ENCODE measurements at regions not wholly inside any gene's neighbourhood (a gene's known extent, or its start where the extent isn't known, plus 50 kb on each side); places are given as distances from the start of the nearest gene placed in this dataset.

DNA sequence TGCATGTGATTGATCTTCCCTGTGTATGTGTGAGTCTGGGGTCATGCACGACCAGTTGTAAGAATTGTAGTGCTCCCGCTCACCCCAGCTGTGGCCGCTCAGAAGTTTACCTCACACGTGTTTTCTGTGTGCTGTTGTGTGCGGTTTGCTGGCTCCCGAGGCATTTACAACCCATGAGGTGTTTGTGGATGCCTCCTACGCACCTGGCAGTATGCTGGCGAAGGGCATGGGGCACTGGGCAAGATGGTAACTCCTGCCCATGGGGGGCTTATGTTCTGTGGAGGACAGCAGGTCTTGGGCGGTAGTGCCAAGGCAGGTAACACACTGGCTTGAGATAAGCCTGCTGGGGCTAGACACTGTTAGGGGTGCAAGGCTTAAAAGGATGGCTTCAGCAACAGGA, 102.6 kb upstream of the HS6ST1 start (continued):
- TF ChIP-seq, protein P1, sequence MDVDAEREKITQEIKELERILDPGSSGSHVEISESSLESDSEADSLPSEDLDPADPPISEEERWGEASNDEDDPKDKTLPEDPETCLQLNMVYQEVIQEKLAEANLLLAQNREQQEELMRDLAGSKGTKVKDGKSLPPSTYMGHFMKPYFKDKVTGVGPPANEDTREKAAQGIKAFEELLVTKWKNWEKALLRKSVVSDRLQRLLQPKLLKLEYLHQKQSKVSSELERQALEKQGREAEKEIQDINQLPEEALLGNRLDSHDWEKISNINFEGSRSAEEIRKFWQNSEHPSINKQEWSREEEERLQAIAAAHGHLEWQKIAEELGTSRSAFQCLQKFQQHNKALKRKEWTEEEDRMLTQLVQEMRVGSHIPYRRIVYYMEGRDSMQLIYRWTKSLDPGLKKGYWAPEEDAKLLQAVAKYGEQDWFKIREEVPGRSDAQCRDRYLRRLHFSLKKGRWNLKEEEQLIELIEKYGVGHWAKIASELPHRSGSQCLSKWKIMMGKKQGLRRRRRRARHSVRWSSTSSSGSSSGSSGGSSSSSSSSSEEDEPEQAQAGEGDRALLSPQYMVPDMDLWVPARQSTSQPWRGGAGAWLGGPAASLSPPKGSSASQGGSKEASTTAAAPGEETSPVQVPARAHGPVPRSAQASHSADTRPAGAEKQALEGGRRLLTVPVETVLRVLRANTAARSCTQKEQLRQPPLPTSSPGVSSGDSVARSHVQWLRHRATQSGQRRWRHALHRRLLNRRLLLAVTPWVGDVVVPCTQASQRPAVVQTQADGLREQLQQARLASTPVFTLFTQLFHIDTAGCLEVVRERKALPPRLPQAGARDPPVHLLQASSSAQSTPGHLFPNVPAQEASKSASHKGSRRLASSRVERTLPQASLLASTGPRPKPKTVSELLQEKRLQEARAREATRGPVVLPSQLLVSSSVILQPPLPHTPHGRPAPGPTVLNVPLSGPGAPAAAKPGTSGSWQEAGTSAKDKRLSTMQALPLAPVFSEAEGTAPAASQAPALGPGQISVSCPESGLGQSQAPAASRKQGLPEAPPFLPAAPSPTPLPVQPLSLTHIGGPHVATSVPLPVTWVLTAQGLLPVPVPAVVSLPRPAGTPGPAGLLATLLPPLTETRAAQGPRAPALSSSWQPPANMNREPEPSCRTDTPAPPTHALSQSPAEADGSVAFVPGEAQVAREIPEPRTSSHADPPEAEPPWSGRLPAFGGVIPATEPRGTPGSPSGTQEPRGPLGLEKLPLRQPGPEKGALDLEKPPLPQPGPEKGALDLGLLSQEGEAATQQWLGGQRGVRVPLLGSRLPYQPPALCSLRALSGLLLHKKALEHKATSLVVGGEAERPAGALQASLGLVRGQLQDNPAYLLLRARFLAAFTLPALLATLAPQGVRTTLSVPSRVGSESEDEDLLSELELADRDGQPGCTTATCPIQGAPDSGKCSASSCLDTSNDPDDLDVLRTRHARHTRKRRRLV (CRISPR knock-in tag; IDR thresholded peaks at IDR 0.05) = no peak
- no peak for TF ChIP-seq AHR (CRISPR knock-in tag; IDR thresholded peaks at IDR 0.05)
- no peak for TF ChIP-seq DMAP1 (CRISPR knock-in tag; IDR thresholded peaks at IDR 0.05)
- TF ChIP-seq YEATS4 (CRISPR knock-in tag; IDR thresholded peaks at IDR 0.05; ENCODE audit: borderline replicate concordance) = no peak
- TF ChIP-seq ZNF24 (IDR thresholded peaks at IDR 0.05) = no peak
- TF ChIP-seq ZNF816 (CRISPR knock-in tag; IDR thresholded peaks at IDR 0.05; ENCODE audit: borderline replicate concordance) = no peak
- no peak for TF ChIP-seq ZBTB8A (CRISPR knock-in tag; IDR thresholded peaks at IDR 0.05; ENCODE audit: borderline replicate concordance, low read depth)

DNA sequence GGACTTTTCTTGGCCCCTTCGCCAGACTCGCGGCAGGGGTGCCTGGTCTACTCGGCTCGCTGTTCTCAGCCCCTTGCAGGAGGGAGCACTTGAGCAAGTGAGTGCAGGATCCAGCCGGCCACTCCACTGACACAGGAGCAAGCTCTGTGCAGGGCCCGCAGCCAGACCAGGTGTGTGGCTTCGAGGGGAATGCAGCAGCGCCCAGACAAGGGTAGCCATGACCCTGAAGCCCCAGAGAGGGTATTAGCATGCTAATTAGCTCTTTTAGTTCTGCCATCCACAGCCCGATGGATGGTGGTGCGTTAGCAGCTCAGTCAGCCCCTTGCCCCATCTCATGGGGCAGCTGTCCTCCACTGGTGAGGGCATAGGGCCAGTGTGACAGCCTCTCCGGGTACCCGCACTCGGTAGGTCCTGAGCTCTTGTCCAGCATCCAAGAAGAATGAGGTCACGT, 103.2 kb upstream of the HS6ST1 start:
- no TSS peak for BruUV-seq (replicated peaks)
- ChIA-PET POLR2A (no interaction called here), CTCF (ENCODE audit: low intra/inter-chr PET ratio, low total read pairs) (no interaction called here)
- in situ Hi-C loops (cut with HindIII; ENCODE audit: extremely low pct_ligation_motif_present, low pct_unique_long_range_greater_than_20kb) = no loop called here
- Histone ChIP-seq H3K9ac (ENCODE audit: insufficient read depth, low read depth, low read length) (no peak overlapping the region), H3K4me3 (replicated peaks in 1 of 3; ENCODE audit: insufficient read depth in 1 of 3, low read depth in 2 of 3, low read length in 3 of 3) (no peak overlapping the region), H3K4me2 (ENCODE audit: low read depth, low read length) (no peak overlapping the region; the same call in 1 of the 2 replicates), H2AFZ (ENCODE audit: low read length) (no peak overlapping the region), H3K27me3 (ENCODE audit: control insufficient read depth in 1 of 2, insufficient read depth in 2 of 2, low read length in 2 of 2) (peaks cover 5 to 25% of the 10 kb centered on the region in 2 experiments; a peak in 3 of 5 replicates), H4K20me1 (ENCODE audit: insufficient read depth, low read length) (no peaks in the 10 kb centered on the region), H3K27ac (ENCODE audit: extremely low read length, insufficient read depth, low read length) (no peak overlapping the region), H3K9me3 (ENCODE audit: low read length) (no peaks in the 10 kb centered on the region), H3K36me3 (replicated peaks in 1 of 2; ENCODE audit: control insufficient read depth in 1 of 2, insufficient read depth in 2 of 2, low read length in 2 of 2) (no peaks in the 10 kb centered on the region), H3K4me1 (ENCODE audit: insufficient read depth, low read length) (no peaks in the 10 kb centered on the region), H3K79me2 (ENCODE audit: insufficient read depth, low read length) (no peaks in the 10 kb centered on the region)
- WGBS (ENCODE audit: low lambda C conversion rate) = 40% methylated on average over 15 of the region's 15 CpGs
- ATAC-seq (peak; percentile 38; the same call in 2 of the 3 replicates), DNase-seq (ENCODE audit: low spot score) (no peak), FAIRE-seq (no peak)
- intact Hi-C loops (cut with micrococcal nuclease; ENCODE audit: unreplicated experiment) = no loop called here
- TF ChIP-seq, protein P2, sequence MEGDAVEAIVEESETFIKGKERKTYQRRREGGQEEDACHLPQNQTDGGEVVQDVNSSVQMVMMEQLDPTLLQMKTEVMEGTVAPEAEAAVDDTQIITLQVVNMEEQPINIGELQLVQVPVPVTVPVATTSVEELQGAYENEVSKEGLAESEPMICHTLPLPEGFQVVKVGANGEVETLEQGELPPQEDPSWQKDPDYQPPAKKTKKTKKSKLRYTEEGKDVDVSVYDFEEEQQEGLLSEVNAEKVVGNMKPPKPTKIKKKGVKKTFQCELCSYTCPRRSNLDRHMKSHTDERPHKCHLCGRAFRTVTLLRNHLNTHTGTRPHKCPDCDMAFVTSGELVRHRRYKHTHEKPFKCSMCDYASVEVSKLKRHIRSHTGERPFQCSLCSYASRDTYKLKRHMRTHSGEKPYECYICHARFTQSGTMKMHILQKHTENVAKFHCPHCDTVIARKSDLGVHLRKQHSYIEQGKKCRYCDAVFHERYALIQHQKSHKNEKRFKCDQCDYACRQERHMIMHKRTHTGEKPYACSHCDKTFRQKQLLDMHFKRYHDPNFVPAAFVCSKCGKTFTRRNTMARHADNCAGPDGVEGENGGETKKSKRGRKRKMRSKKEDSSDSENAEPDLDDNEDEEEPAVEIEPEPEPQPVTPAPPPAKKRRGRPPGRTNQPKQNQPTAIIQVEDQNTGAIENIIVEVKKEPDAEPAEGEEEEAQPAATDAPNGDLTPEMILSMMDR (CRISPR knock-in tag; IDR thresholded peaks at IDR 0.05) = no peak
- no peak for TF ChIP-seq ZNF562 (CRISPR knock-in tag; IDR thresholded peaks at IDR 0.05; ENCODE audit: borderline replicate concordance)
- TF ChIP-seq ZSCAN20 (CRISPR knock-in tag; IDR thresholded peaks at IDR 0.05; ENCODE audit: borderline replicate concordance) = no peak
- TF ChIP-seq MXI1 (IDR thresholded peaks at IDR 0.05; ENCODE audit: borderline replicate concordance, low read depth, low read length) = no peak
- TF ChIP-seq ZNF34 (CRISPR knock-in tag; IDR thresholded peaks at IDR 0.05; ENCODE audit: borderline replicate concordance) = no peak
- no peak for TF ChIP-seq MTA1 (CRISPR knock-in tag; IDR thresholded peaks at IDR 0.05; ENCODE audit: borderline replicate concordance)
- TF ChIP-seq, protein P3, sequence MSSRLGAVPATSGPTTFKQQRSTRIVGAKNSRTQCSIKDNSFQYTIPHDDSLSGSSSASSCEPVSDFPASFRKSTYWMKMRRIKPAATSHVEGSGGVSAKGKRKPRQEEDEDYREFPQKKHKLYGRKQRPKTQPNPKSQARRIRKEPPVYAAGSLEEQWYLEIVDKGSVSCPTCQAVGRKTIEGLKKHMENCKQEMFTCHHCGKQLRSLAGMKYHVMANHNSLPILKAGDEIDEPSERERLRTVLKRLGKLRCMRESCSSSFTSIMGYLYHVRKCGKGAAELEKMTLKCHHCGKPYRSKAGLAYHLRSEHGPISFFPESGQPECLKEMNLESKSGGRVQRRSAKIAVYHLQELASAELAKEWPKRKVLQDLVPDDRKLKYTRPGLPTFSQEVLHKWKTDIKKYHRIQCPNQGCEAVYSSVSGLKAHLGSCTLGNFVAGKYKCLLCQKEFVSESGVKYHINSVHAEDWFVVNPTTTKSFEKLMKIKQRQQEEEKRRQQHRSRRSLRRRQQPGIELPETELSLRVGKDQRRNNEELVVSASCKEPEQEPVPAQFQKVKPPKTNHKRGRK (CRISPR knock-in tag; IDR thresholded peaks at IDR 0.05) = no peak
- TF ChIP-seq, protein P4, sequence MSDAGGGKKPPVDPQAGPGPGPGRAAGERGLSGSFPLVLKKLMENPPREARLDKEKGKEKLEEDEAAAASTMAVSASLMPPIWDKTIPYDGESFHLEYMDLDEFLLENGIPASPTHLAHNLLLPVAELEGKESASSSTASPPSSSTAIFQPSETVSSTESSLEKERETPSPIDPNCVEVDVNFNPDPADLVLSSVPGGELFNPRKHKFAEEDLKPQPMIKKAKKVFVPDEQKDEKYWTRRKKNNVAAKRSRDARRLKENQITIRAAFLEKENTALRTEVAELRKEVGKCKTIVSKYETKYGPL (CRISPR knock-in tag; IDR thresholded peaks at IDR 0.05) = no peak
